ENCODE measurements at regions not wholly inside any gene's neighbourhood (a gene's known extent, or its start where the extent isn't known, plus 50 kb on each side); places are given as distances from the start of the nearest gene placed in this dataset.

- DNase-seq: no peak
- intact Hi-C loops (cut with DNase I): no loop called here
- 73 to 91% methylated on average over 5 of the region's 5 CpGs for WGBS, 2 donors
- no peaks in the 10 kb centered on the region for H3K27me3 ChIP-seq
- H3K4me3 ChIP-seq (replicated peaks in 1 of 3): no peak overlapping the region
- H3K9me3 ChIP-seq: no peaks in the 10 kb centered on the region
- TF ChIP-seq CTCF (IDR thresholded peaks at IDR 0.05): no peak
- no peak for TF ChIP-seq POLR2A (IDR thresholded peaks at IDR 0.05)
- no peaks in the 10 kb centered on the region for H3K4me1 ChIP-seq
- H3K27ac ChIP-seq: no peak overlapping the region
- H3K36me3 ChIP-seq: no peaks in the 10 kb centered on the region
Observed at GRCh38 chr18:45512363-45512953, 102.8 kb upstream of the SLC14A2 start.

GRCh38 chr18:45517181-45517741, 98.0 kb upstream of the SLC14A2 start:
- Histone ChIP-seq H3K27ac (no peak overlapping the region), H3K36me3 (no peaks in the 10 kb centered on the region), H3K4me3 (replicated peaks in 1 of 3) (no peak overlapping the region), H3K27me3 (no peaks in the 10 kb centered on the region), H3K4me1 (no peaks in the 10 kb centered on the region), H3K9me3 (no peaks in the 10 kb centered on the region)
- intact Hi-C loops (cut with DNase I): no loop called here
- WGBS, 2 donors: 67 to 79% methylated on average over 10 to 11 of the region's 11 CpGs
- DNase-seq: peak; percentile 7 to 8
- TF ChIP-seq CTCF (IDR thresholded peaks at IDR 0.05) (no peak), POLR2A (IDR thresholded peaks at IDR 0.05) (no peak)

- intact Hi-C loops (cut with DNase I): no loop called here
- 64 to 65% methylated on average over 3 of the region's 3 CpGs for WGBS, 2 donors
- H3K9me3 ChIP-seq: no peaks in the 10 kb centered on the region
- no peaks in the 10 kb centered on the region for H3K36me3 ChIP-seq
- H3K27ac ChIP-seq: no peak overlapping the region
- no peaks in the 10 kb centered on the region for H3K4me1 ChIP-seq
- TF ChIP-seq CTCF (IDR thresholded peaks at IDR 0.05) (no peak), POLR2A (IDR thresholded peaks at IDR 0.05) (no peak)
- DNase-seq: peak; percentile 10 to 14
- H3K4me3 ChIP-seq (replicated peaks in 1 of 3): no peak overlapping the region
- H3K27me3 ChIP-seq: no peaks in the 10 kb centered on the region
Observed at GRCh38 chr18:45518311-45519155, 96.7 kb upstream of the SLC14A2 start.

GRCh38 chr18:45519411-45520280, 95.6 kb upstream of the SLC14A2 start:
- Histone ChIP-seq H3K27me3 (no peaks in the 10 kb centered on the region), H3K4me3 (replicated peaks in 1 of 3) (no peak overlapping the region), H3K27ac (no peak overlapping the region), H3K9me3 (no peaks in the 10 kb centered on the region), H3K36me3 (no peaks in the 10 kb centered on the region), H3K4me1 (no peaks in the 10 kb centered on the region)
- 81 to 86% methylated on average over 7 of the region's 7 CpGs for WGBS, 2 donors
- no peak for TF ChIP-seq CTCF (IDR thresholded peaks at IDR 0.05)
- no peak for DNase-seq
- intact Hi-C loops (cut with DNase I): no loop called here
